H1 (cell line): ENCODE measurements at regions not wholly inside any gene's neighbourhood (a gene's known extent, or its start where the extent isn't known, plus 50 kb on each side); places are given as distances from the start of the nearest gene placed in this dataset.

Experiments
- CTCF ChIA-PET: fragments of 300-600 bp; sonication (Branson Sonifier 250); formaldehyde crosslinking; loops from one replicate; lab custom pipeline; 2021; ENCODE audit not compliant: partially characterized antibody; lab: Charles Lee
- POLR2A ChIA-PET: fragments of 300-600 bp; sonication (Branson Sonifier 250); formaldehyde crosslinking; loops from one replicate; lab custom pipeline; 2021; ENCODE audit warnings: inconsistent platforms; ENCODE audit not compliant: partially characterized antibody; lab: Charles Lee
- DNase-seq, 2 experiments: peaks; one replicate each; pipeline versions ENCODE4 v3.0.0 to v3.0.0-alpha.2; 2010 to 2022; ENCODE audit warnings: low spot score in 2 of 2, low read depth in 1 of 2, mixed read lengths in 1 of 2
- FAIRE-seq: peaks from 2 replicates; lab custom pipeline; 2011; peaks lifted over from hg19 to GRCh38; lab: Jason Lieb, UNC
- H2AFZ ChIP-seq: 2 replicates; pipeline ENCODE4 v1.8.1; 2012; ENCODE audit warnings: low read length, inconsistent platforms
- H2AK5ac ChIP-seq: 2 replicates; pipeline ENCODE4 v1.6.1; 2013; ENCODE audit warnings: low read depth, low read length
- H2BK120ac ChIP-seq: replicated peaks from 2 replicates; pipeline ENCODE3; 2013; ENCODE audit warnings: low read depth, low read length, inconsistent platforms
- H2BK12ac ChIP-seq: 2 replicates; pipeline ENCODE4 v1.6.1; 2013; ENCODE audit warnings: low read depth, low read length
- H2BK15ac ChIP-seq: 2 replicates; pipeline ENCODE4 v1.6.1; 2013; ENCODE audit warnings: low read length
- H2BK20ac ChIP-seq: 2 replicates; pipeline ENCODE4 v1.6.1; 2013; ENCODE audit warnings: low read length
- H2BK5ac ChIP-seq: 2 replicates; pipeline ENCODE4 v1.6.1; 2013; ENCODE audit warnings: low read depth, low read length
- H3K14ac ChIP-seq: 2 replicates; pipeline ENCODE4 v1.6.1; 2013; ENCODE audit warnings: inconsistent platforms; ENCODE audit not compliant: insufficient read length
- H3K18ac ChIP-seq: 2 replicates; pipeline ENCODE4 v1.6.1; 2013; ENCODE audit warnings: low read length; ENCODE audit errors: extremely low read depth
- H3K23ac ChIP-seq: 2 replicates; pipeline ENCODE4 v1.6.1; 2013; ENCODE audit warnings: inconsistent platforms; ENCODE audit not compliant: insufficient read length
- H3K23me2 ChIP-seq: 2 replicates; pipeline ENCODE4 v1.6.1; 2013; ENCODE audit warnings: low read depth, low read length
- H3K27ac ChIP-seq: 2 replicates; pipeline ENCODE4 v1.6.1; 2011; ENCODE audit warnings: low read depth, low read length, inconsistent platforms
- H3K27me3 ChIP-seq, 4 experiments: replicated peaks in 1 of 4; 1 replicate in 1 of 4; 2 replicates in 3 of 4; pipeline versions ENCODE4 v1.6.1 to v1.8.1; 2011 to 2013; ENCODE audit warnings: low read length in 3 of 4, mild to moderate bottlenecking in 3 of 4, inconsistent platforms in 2 of 4, mixed read lengths in 2 of 4, moderate library complexity in 1 of 4; ENCODE audit not compliant: control insufficient read depth in 3 of 4, insufficient read depth in 3 of 4; ENCODE audit errors: extremely low read depth in 1 of 4
- H3K36me3 ChIP-seq, 4 experiments: 2 replicates each; pipeline versions ENCODE4 v1.6.1 to v1.8.1; 2011 to 2013; ENCODE audit warnings: mild to moderate bottlenecking in 4 of 4, low read length in 3 of 4, moderate library complexity in 2 of 4, control low read depth in 1 of 4, inconsistent platforms in 1 of 4; ENCODE audit not compliant: insufficient read depth in 4 of 4, control insufficient read depth in 2 of 4
- H3K4ac ChIP-seq: replicated peaks from 2 replicates; pipeline ENCODE3; 2013; ENCODE audit warnings: low read length, low read depth, mixed read lengths, inconsistent platforms; ENCODE audit not compliant: insufficient read length
- H3K4me1 ChIP-seq, 4 experiments: replicated peaks in 1 of 4; 1 replicate in 1 of 4; 2 replicates in 3 of 4; pipeline versions ENCODE4 v1.6.1 to v1.8.1; 2011 to 2013; ENCODE audit warnings: low read length in 3 of 4, inconsistent platforms in 2 of 4, mixed read lengths in 1 of 4; ENCODE audit not compliant: insufficient read depth in 4 of 4, control insufficient read depth in 3 of 4
- H3K4me2 ChIP-seq, 2 experiments: 2 replicates each; pipeline versions ENCODE4 v1.6.1 to v1.8.1; 2011 to 2013; ENCODE audit warnings: low read depth in 2 of 2, low read length in 2 of 2, control low read depth in 1 of 2, inconsistent platforms in 1 of 2, mild to moderate bottlenecking in 1 of 2; ENCODE audit not compliant: insufficient read depth in 1 of 2
- H3K4me3 ChIP-seq, 4 experiments: fragments of 200-600, 300-600 bp in 1 of 4; sonication (generic), shearing (Covaris generic), sonication (Bioruptor Twin) in 1 of 4; 2 replicates each; pipeline versions ENCODE4 v1.5.1 to v1.8.1; 2011 to 2016; ENCODE audit warnings: low read length in 4 of 4, low read depth in 3 of 4, control low read depth in 2 of 4, inconsistent platforms in 2 of 4, mild to moderate bottlenecking in 2 of 4, mixed read lengths in 1 of 4, moderate library complexity in 1 of 4; ENCODE audit not compliant: insufficient read depth in 2 of 4; ENCODE audit errors: extremely low read depth in 1 of 4
- H3K56ac ChIP-seq: replicated peaks from 2 replicates; pipeline ENCODE3; 2013; ENCODE audit warnings: low read depth, mild to moderate bottlenecking, mixed read lengths, low read length, inconsistent platforms; ENCODE audit not compliant: insufficient read length
- H3K79me1 ChIP-seq: 2 replicates; pipeline ENCODE4 v1.6.1; 2013; ENCODE audit warnings: low read depth, low read length, control low read depth
- H3K79me2 ChIP-seq, 2 experiments: 2 replicates each; pipeline versions ENCODE4 v1.6.1 to v1.8.1; 2012 to 2013; ENCODE audit warnings: low read length in 2 of 2, mild to moderate bottlenecking in 2 of 2, inconsistent platforms in 1 of 2; ENCODE audit not compliant: insufficient read depth in 2 of 2, control insufficient read depth in 1 of 2
- H3K9ac ChIP-seq, 4 experiments: replicated peaks in 1 of 4; 1 replicate in 1 of 4; 2 replicates in 3 of 4; pipeline versions ENCODE4 v1.6.1 to v1.8.1; 2011 to 2013; ENCODE audit warnings: low read depth in 3 of 4, low read length in 3 of 4, control low read depth in 2 of 4, mild to moderate bottlenecking in 2 of 4, moderate library complexity in 2 of 4, inconsistent platforms in 1 of 4; ENCODE audit errors: extremely low read depth in 1 of 4
- H3K9me3 ChIP-seq, 2 experiments: 2 replicates each; pipeline versions ENCODE4 v1.6.1 to v1.8.1; 2012 to 2013; ENCODE audit warnings: mild to moderate bottlenecking in 2 of 2, moderate library complexity in 2 of 2, control low read depth in 1 of 2, inconsistent platforms in 1 of 2, low read depth in 1 of 2, low read length in 1 of 2, mixed read lengths in 1 of 2; ENCODE audit not compliant: insufficient read depth in 2 of 2
- H4K20me1 ChIP-seq, 2 experiments: replicated peaks in 1 of 2; 2 replicates each; pipeline versions ENCODE3 to v1.8.1; 2011 to 2013; ENCODE audit warnings: inconsistent platforms in 2 of 2, low read length in 2 of 2, mild to moderate bottlenecking in 1 of 2; ENCODE audit not compliant: insufficient read depth in 2 of 2, control insufficient read depth in 1 of 2
- H4K5ac ChIP-seq: 2 replicates; pipeline ENCODE4 v1.6.1; 2013; ENCODE audit warnings: low read length, low read depth, mixed read lengths, inconsistent platforms; ENCODE audit not compliant: insufficient read length
- H4K8ac ChIP-seq: 2 replicates; pipeline ENCODE4 v1.8.0; 2013; ENCODE audit warnings: mild to moderate bottlenecking, moderate library complexity, low read length, inconsistent platforms; ENCODE audit not compliant: insufficient read depth; ENCODE audit errors: extremely low read depth
- H4K91ac ChIP-seq: replicated peaks from 2 replicates; pipeline ENCODE3; 2013; ENCODE audit warnings: low read length, mixed read lengths, inconsistent platforms; ENCODE audit not compliant: insufficient read length
- ATF3 ChIP-seq: IDR thresholded peaks from 2 replicates; pipeline ENCODE4 v1.6.1; 2011; ENCODE audit warnings: low read depth, mild to moderate bottlenecking, low read length; ENCODE audit not compliant: insufficient read depth
- BCL11A ChIP-seq, 2 experiments: IDR thresholded peaks; one replicate each; pipeline ENCODE4 v1.6.1; 2011; ENCODE audit warnings: low read depth in 2 of 2, low read length in 2 of 2, mild to moderate bottlenecking in 2 of 2
- CBX8 ChIP-seq: fragments of 300-800, 300-1000 bp; sonication (generic); IDR thresholded peaks from 2 replicates; pipeline ENCODE4 v1.7.1; 2016; ENCODE audit warnings: low read depth, low read length, borderline replicate concordance
- CTCF ChIP-seq, 3 experiments: IDR thresholded peaks; 1 replicate in 2 of 3; 2 replicates in 1 of 3; pipeline versions ENCODE4 v1.5.1 to v1.6.1; 2011; ENCODE audit warnings: low read length in 3 of 3, mild to moderate bottlenecking in 3 of 3, inconsistent platforms in 2 of 3, low read depth in 1 of 3, moderate library complexity in 1 of 3; ENCODE audit not compliant: insufficient read depth in 1 of 3; ENCODE audit errors: control extremely low read depth in 1 of 3
- EP300 ChIP-seq, 2 experiments: IDR thresholded peaks; 1 replicate in 1 of 2; 2 replicates in 1 of 2; pipeline ENCODE4 v1.6.1; 2011 to 2012; ENCODE audit warnings: low read depth in 2 of 2, low read length in 2 of 2, mild to moderate bottlenecking in 2 of 2, borderline replicate concordance in 1 of 2, inconsistent platforms in 1 of 2, moderate library complexity in 1 of 2
- KDM1A ChIP-seq: fragments of 200-600, 300-600 bp; sonication (generic); IDR thresholded peaks from 2 replicates; pipeline ENCODE4 v1.7.1; 2016; ENCODE audit warnings: mild to moderate bottlenecking, low read length, borderline replicate concordance
- RBBP5 ChIP-seq: IDR thresholded peaks from 2 replicates; pipeline ENCODE4 v1.7.1; 2012; ENCODE audit warnings: low read depth, mild to moderate bottlenecking, inconsistent platforms, low read length, moderate library complexity, borderline replicate concordance
- SAP30 ChIP-seq: fragments of 300-600 bp; sonication (generic); IDR thresholded peaks from 2 replicates; pipeline ENCODE4 v1.7.1; 2012; ENCODE audit warnings: low read length, moderate library complexity, mild to moderate bottlenecking, inconsistent platforms; ENCODE audit not compliant: insufficient read depth, insufficient replicate concordance
- SP4 ChIP-seq: IDR thresholded peaks from 2 replicates; pipeline ENCODE4 v1.6.1; 2012; ENCODE audit warnings: low read length, inconsistent platforms
- TAF7 ChIP-seq: optimal IDR thresholded peaks from 2 replicates; pipeline ENCODE3; 2011; ENCODE audit warnings: low read depth, mild to moderate bottlenecking, inconsistent platforms, low read length, moderate library complexity, borderline replicate concordance
- TEAD4 ChIP-seq: IDR thresholded peaks from 2 replicates; pipeline ENCODE4 v1.6.1; 2012; ENCODE audit warnings: low read depth, low read length, inconsistent platforms, mixed read lengths
- WGBS, 2 experiments: shearing (Covaris generic) in 1 of 2; methylation state at CpG; one replicate each; pipeline versions ENCODE4 v1.1.6 to v1.1.7; 2013 to 2015; ENCODE audit warnings: low lambda C conversion rate in 2 of 2, mixed read lengths in 2 of 2, inconsistent platforms in 1 of 2, low coverage in 1 of 2, missing lambda C conversion rate in 1 of 2; ENCODE audit not compliant: insufficient replicate concordance in 2 of 2, insufficient coverage in 1 of 2, insufficient read length in 1 of 2; ENCODE audit errors: extremely low coverage in 1 of 2, missing lambda C conversion rate in 1 of 2; 5-methylcytosine and 5-hydroxymethylcytosine counted together

- POLR2A ChIA-PET = no interaction called here
- no peak overlapping the region for H3K4me2 ChIP-seq
- TF ChIP-seq BCL11A (IDR thresholded peaks at IDR 0.05; ENCODE audit: low read depth in 2 of 2, low read length in 2 of 2) (no peak), TAF7 (no peak), CBX8 (no peak), EP300 (IDR thresholded peaks at IDR 0.05; ENCODE audit: borderline replicate concordance in 1 of 2, low read depth in 2 of 2, low read length in 2 of 2) (no peak), KDM1A (no peak), CTCF (IDR thresholded peaks at IDR 0.05; ENCODE audit: control extremely low read depth in 1 of 3, insufficient read depth in 1 of 3, low read depth in 1 of 3, low read length in 3 of 3) (no peak), SAP30 (no peak), TEAD4 (no peak), RBBP5 (no peak), ATF3 (no peak), SP4 (no peak)
Observed at GRCh38 chr2:221120643-221121042, 451.5 kb downstream of the EPHA4 start.

More at GRCh38 chr2:221120643-221121042, 451.5 kb downstream of the EPHA4 start:
- DNase-seq = no peak
- H2AFZ ChIP-seq = no peak overlapping the region
- H3K4me1 ChIP-seq = peaks cover 0 to 3% (median 2%) of the 10 kb centered on the region in 4 experiments; a peak in 1 of 7 replicates
- CTCF ChIA-PET = interaction anchor here (1.1 kb wide), 1 partner anchor 10 kb away, joined by 4 read pairs; no protein-coding TSS in a partner anchor
- H3K14ac ChIP-seq = no peak overlapping the region
- no peak overlapping the region for H2AK5ac ChIP-seq
- H3K18ac ChIP-seq = no peak overlapping the region
- no peaks in the 10 kb centered on the region for H3K27me3 ChIP-seq
- no peaks in the 10 kb centered on the region for H3K79me1 ChIP-seq
- H3K4ac ChIP-seq = no peak overlapping the region
- no peak overlapping the region for H2BK20ac ChIP-seq
- no peak overlapping the region for H3K4me3 ChIP-seq
- no peaks in the 10 kb centered on the region for H3K36me3 ChIP-seq
- H3K79me2 ChIP-seq = no peaks in the 10 kb centered on the region
- FAIRE-seq = no peak
- H3K56ac ChIP-seq = no peak overlapping the region
- H2BK5ac ChIP-seq = no peak overlapping the region
- WGBS, 2 experiments = 88% methylated on average over 2 of the region's 2 CpGs; no CpG with 5 or more reads in 1 of the 2 experiments
- H3K27ac ChIP-seq = no peak overlapping the region
- no peaks in the 10 kb centered on the region for H4K20me1 ChIP-seq
- H4K5ac ChIP-seq = no peak overlapping the region
- no peak overlapping the region for H2BK12ac ChIP-seq
- no peaks in the 10 kb centered on the region for H3K9me3 ChIP-seq
- H4K8ac ChIP-seq = no peak overlapping the region
- H4K91ac ChIP-seq = no peak overlapping the region
- no peak overlapping the region for H2BK120ac ChIP-seq
- no peaks in the 10 kb centered on the region for H3K23me2 ChIP-seq
- H2BK15ac ChIP-seq = no peak overlapping the region
- no peak overlapping the region for H3K9ac ChIP-seq
- H3K23ac ChIP-seq = no peak overlapping the region
